ENCODE measurements at regions not wholly inside any gene's neighbourhood (a gene's known extent, or its start where the extent isn't known, plus 50 kb on each side); places are given as distances from the start of the nearest gene placed in this dataset.

DNA sequence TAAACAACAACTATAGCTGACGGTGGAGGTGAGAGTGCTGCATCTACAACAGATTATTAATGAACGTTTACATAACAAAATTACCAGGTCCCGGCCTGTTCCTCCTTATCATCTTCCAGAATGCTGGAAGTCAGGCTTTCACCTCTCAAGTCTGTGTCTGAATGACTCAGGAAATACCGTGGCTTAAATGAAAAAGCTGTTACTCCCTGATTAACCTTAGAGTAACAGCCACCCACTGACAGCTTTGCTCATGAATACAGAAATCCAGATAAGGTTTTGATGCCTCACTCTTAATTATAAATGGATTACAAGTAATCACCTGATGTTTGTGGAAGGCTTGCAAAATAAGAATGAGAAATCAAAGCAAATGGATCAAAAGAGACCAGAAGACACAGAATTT is 885.3 kb upstream of the CELF4 start:
- H3K27me3 ChIP-seq (ENCODE audit: insufficient read depth, low read length, poor library complexity, severe bottlenecking): no peaks in the 10 kb centered on the region

DNA sequence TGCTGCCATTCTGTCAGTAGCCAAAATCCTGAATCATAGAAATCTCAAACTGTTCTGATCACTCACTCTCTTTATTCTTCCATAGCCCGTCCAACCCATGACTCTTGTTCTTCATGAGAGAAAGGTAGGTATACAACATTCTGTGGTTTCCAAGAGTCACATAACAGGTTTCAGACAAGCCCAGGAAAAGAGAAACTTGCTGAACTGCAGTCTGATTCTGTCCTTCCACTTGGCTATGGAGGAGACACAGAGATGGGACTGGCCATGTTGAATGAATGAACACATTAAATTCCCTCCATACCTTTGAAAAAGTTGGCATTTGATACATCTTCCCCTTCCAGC is 880.2 kb upstream of the CELF4 start:
- CTCF ChIA-PET: no interaction called here
- H3K27ac ChIP-seq (ENCODE audit: low read depth, low read length): no peak overlapping the region
- no peak overlapping the region for H3K4me3 Mint-ChIP-seq
- POLR2A ChIA-PET: no interaction called here
- H3K4me1 Mint-ChIP-seq: no peaks in the 10 kb centered on the region
- no peak for DNase-seq
- H3K36me3 Mint-ChIP-seq: no peaks in the 10 kb centered on the region
- peaks cover 0 to 17% (median 2%) of the 10 kb centered on the region in 5 donors for H3K9me3 Mint-ChIP-seq
- H3K4me3 ChIP-seq (ENCODE audit: low read length): no peak overlapping the region
- no peaks in the 10 kb centered on the region for H3K27me3 Mint-ChIP-seq
- no peaks in the 10 kb centered on the region for H3K4me1 ChIP-seq (ENCODE audit: insufficient read depth, low read length)
- H3K27ac Mint-ChIP-seq: no peak overlapping the region
- no peaks in the 10 kb centered on the region for H3K36me3 ChIP-seq (ENCODE audit: insufficient read depth, low read length)
- H3K27me3 ChIP-seq (ENCODE audit: insufficient read depth, low read length, poor library complexity, severe bottlenecking): no peaks in the 10 kb centered on the region
- no peaks in the 10 kb centered on the region for H3K9me3 ChIP-seq (ENCODE audit: low read length)

More for the DNA sequence above, 885.3 kb upstream of the CELF4 start:
- H3K9me3 Mint-ChIP-seq: peaks cover 0 to 15% (median 2%) of the 10 kb centered on the region in 5 donors
- Histone ChIP-seq H3K4me1 (ENCODE audit: insufficient read depth, low read length) (no peaks in the 10 kb centered on the region), H3K27ac (ENCODE audit: low read depth, low read length) (no peak overlapping the region), H3K9me3 (ENCODE audit: low read length) (no peaks in the 10 kb centered on the region), H3K4me3 (ENCODE audit: low read length) (no peak overlapping the region), H3K36me3 (ENCODE audit: insufficient read depth, low read length) (no peaks in the 10 kb centered on the region)
- H3K4me3 Mint-ChIP-seq: no peak overlapping the region
- H3K27ac Mint-ChIP-seq: no peak overlapping the region
- no peaks in the 10 kb centered on the region for H3K36me3 Mint-ChIP-seq
- CTCF ChIA-PET: no interaction called here
- no peak for DNase-seq
- POLR2A ChIA-PET: no interaction called here
- H3K27me3 Mint-ChIP-seq: no peaks in the 10 kb centered on the region
- no peaks in the 10 kb centered on the region for H3K4me1 Mint-ChIP-seq

DNA sequence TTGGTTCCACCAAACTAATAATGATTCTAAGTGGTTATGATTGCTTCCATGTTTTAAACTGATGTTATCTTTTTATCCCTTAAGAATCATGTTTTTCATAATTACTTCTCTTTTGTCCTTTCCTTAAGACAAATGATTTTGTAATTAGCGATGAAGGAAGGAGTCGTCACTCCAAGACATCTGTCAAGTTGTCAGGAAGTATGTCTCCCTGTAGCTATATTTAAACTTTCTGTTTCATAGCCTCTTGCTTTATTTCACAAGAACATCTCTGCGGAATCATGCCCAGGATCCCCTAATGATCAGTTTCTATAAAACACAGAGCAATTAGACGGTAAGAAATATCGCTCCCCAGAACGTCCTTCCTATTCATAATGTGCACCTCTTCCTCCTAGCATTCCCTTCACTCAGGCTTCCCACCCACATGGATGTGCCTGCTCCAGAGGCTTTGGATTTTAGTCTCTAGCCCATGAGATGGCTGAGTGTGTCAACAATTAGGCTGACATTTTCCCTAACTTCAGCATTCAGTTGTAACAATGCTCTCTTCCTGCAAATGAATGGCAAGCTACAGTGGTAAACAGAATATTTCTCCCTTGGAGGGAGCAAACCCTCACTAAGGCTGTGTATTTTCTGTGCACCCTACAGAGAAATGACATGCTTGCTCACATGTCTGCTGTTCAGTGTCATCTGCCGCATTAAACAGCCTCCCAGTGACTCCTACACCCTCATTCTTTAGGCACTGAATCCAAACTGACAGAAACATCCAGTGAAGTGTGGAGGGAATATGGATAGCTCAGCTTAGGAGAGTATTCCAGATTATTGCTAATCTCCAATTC is 879.6 kb upstream of the CELF4 start:
- no peak overlapping the region for H3K4me3 Mint-ChIP-seq
- Histone ChIP-seq H3K4me1 (ENCODE audit: insufficient read depth, low read length) (no peaks in the 10 kb centered on the region), H3K9me3 (ENCODE audit: low read length) (no peaks in the 10 kb centered on the region), H3K27ac (ENCODE audit: low read depth, low read length) (no peak overlapping the region), H3K4me3 (ENCODE audit: low read length) (no peak overlapping the region), H3K36me3 (ENCODE audit: insufficient read depth, low read length) (no peaks in the 10 kb centered on the region), H3K27me3 (ENCODE audit: insufficient read depth, low read length, poor library complexity, severe bottlenecking) (no peaks in the 10 kb centered on the region)
- no peaks in the 10 kb centered on the region for H3K4me1 Mint-ChIP-seq
- DNase-seq: no peak
- peaks cover 0 to 17% (median 2%) of the 10 kb centered on the region in 5 donors for H3K9me3 Mint-ChIP-seq
- CTCF ChIA-PET: no interaction called here
- no peaks in the 10 kb centered on the region for H3K27me3 Mint-ChIP-seq
- POLR2A ChIA-PET: no interaction called here
- no peaks in the 10 kb centered on the region for H3K36me3 Mint-ChIP-seq
- no peak overlapping the region for H3K27ac Mint-ChIP-seq

DNA sequence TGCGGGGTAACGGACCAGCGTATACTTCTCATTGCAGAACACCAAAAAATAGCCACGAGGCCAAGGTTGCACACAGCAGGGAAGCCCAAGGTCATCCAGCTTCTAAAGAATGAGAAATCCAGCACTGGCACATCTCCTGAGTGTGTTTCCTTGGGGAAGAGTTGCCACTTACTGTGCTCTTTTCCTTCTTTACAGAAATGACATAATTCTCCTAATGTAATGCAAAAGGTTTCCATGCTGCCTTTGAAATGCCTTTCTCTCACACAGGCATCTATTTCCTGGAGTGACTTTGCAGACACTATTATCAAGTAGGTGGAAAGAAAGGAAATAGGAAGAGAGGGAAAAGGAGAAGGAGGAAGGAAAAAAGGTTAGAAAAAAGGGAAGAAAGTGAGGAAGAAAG is 862.1 kb upstream of the CELF4 start:
- CTCF ChIA-PET: no interaction called here
- no peaks in the 10 kb centered on the region for H3K4me1 ChIP-seq (ENCODE audit: insufficient read depth, low read length)
- peaks cover 1 to 16% (median 3%) of the 10 kb centered on the region in 5 donors for H3K9me3 Mint-ChIP-seq
- no peak overlapping the region for H3K27ac Mint-ChIP-seq
- H3K9me3 ChIP-seq (ENCODE audit: low read length): no peaks in the 10 kb centered on the region
- no peaks in the 10 kb centered on the region for H3K36me3 ChIP-seq (ENCODE audit: insufficient read depth, low read length)
- no peak overlapping the region for H3K4me3 Mint-ChIP-seq
- no peak overlapping the region for H3K4me3 ChIP-seq (ENCODE audit: low read length)
- no peaks in the 10 kb centered on the region for H3K27me3 ChIP-seq (ENCODE audit: insufficient read depth, low read length, poor library complexity, severe bottlenecking)
- no peaks in the 10 kb centered on the region for H3K4me1 Mint-ChIP-seq
- H3K27ac ChIP-seq (ENCODE audit: low read depth, low read length): no peak overlapping the region
- DNase-seq: no peak
- H3K36me3 Mint-ChIP-seq: no peaks in the 10 kb centered on the region
- POLR2A ChIA-PET: no interaction called here
- H3K27me3 Mint-ChIP-seq: no peaks in the 10 kb centered on the region

DNA sequence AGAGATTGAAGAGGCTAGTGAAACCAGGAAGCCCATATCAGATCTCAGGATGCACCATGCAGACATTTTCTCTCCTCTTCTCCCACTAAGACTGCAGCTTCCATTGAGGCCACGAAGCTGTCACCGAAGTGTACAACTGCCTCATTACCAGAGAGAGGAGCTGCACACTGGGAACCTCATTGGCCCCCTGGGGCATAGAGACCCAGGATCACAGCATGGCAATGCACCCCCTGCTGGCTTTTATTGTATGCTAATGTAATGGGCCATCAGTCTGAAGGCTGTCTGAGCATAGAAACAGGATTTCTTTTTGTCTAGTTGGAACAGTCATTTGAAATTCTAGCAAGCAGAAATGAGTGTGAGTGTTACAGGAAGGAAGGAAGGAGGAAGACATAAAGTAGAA is 861.6 kb upstream of the CELF4 start:
- POLR2A ChIA-PET: no interaction called here
- Mint-ChIP-seq H3K9me3 (peaks cover 1 to 16% (median 3%) of the 10 kb centered on the region in 5 donors), H3K27me3 (no peaks in the 10 kb centered on the region)

GRCh38 chr18:38421872-38422615 is 856.4 kb upstream of the CELF4 start:
- Histone ChIP-seq H3K4me1 (ENCODE audit: insufficient read depth, low read length) (no peaks in the 10 kb centered on the region), H3K27me3 (ENCODE audit: insufficient read depth, low read length, poor library complexity, severe bottlenecking) (no peaks in the 10 kb centered on the region), H3K36me3 (ENCODE audit: insufficient read depth, low read length) (no peaks in the 10 kb centered on the region), H3K27ac (ENCODE audit: low read depth, low read length) (no peak overlapping the region), H3K4me3 (ENCODE audit: low read length) (no peak overlapping the region), H3K9me3 (ENCODE audit: low read length) (no peaks in the 10 kb centered on the region)
- no peak for DNase-seq
- H3K4me3 Mint-ChIP-seq: no peak overlapping the region
- H3K27me3 Mint-ChIP-seq: no peaks in the 10 kb centered on the region
- H3K27ac Mint-ChIP-seq: no peak overlapping the region
- POLR2A ChIA-PET: no interaction called here
- H3K4me1 Mint-ChIP-seq: no peaks in the 10 kb centered on the region
- no peaks in the 10 kb centered on the region for H3K36me3 Mint-ChIP-seq
- peaks cover 3 to 7% (median 4%) of the 10 kb centered on the region in 5 donors for H3K9me3 Mint-ChIP-seq
- CTCF ChIA-PET: no interaction called here

More for the DNA sequence above, 861.6 kb upstream of the CELF4 start:
- Histone ChIP-seq H3K4me3 (ENCODE audit: low read length) (no peak overlapping the region), H3K27me3 (ENCODE audit: insufficient read depth, low read length, poor library complexity, severe bottlenecking) (no peaks in the 10 kb centered on the region), H3K27ac (ENCODE audit: low read depth, low read length) (no peak overlapping the region), H3K36me3 (ENCODE audit: insufficient read depth, low read length) (no peaks in the 10 kb centered on the region), H3K9me3 (ENCODE audit: low read length) (no peaks in the 10 kb centered on the region), H3K4me1 (ENCODE audit: insufficient read depth, low read length) (no peaks in the 10 kb centered on the region)
- Mint-ChIP-seq H3K27ac (no peak overlapping the region), H3K36me3 (no peaks in the 10 kb centered on the region), H3K4me3 (no peak overlapping the region), H3K4me1 (no peaks in the 10 kb centered on the region)
- CTCF ChIA-PET: no interaction called here
- no peak for DNase-seq

- Mint-ChIP-seq H3K27ac (no peak overlapping the region), H3K36me3 (no peaks in the 10 kb centered on the region), H3K27me3 (no peaks in the 10 kb centered on the region), H3K4me1 (no peaks in the 10 kb centered on the region), H3K4me3 (no peak overlapping the region), H3K9me3 (peaks cover 2 to 10% (median 4%) of the 10 kb centered on the region in 5 donors)
- no peaks in the 10 kb centered on the region for H3K4me1 ChIP-seq (ENCODE audit: insufficient read depth, low read length)
- CTCF ChIA-PET: no interaction called here
- POLR2A ChIA-PET: no interaction called here
- no peak overlapping the region for H3K4me3 ChIP-seq (ENCODE audit: low read length)
- no peak overlapping the region for H3K27ac ChIP-seq (ENCODE audit: low read depth, low read length)
- no peaks in the 10 kb centered on the region for H3K9me3 ChIP-seq (ENCODE audit: low read length)
- DNase-seq: no peak
- no peaks in the 10 kb centered on the region for H3K36me3 ChIP-seq (ENCODE audit: insufficient read depth, low read length)
- H3K27me3 ChIP-seq (ENCODE audit: insufficient read depth, low read length, poor library complexity, severe bottlenecking): no peaks in the 10 kb centered on the region
Measured at GRCh38 chr18:38421021-38421420, 855.4 kb upstream of the CELF4 start.

DNA sequence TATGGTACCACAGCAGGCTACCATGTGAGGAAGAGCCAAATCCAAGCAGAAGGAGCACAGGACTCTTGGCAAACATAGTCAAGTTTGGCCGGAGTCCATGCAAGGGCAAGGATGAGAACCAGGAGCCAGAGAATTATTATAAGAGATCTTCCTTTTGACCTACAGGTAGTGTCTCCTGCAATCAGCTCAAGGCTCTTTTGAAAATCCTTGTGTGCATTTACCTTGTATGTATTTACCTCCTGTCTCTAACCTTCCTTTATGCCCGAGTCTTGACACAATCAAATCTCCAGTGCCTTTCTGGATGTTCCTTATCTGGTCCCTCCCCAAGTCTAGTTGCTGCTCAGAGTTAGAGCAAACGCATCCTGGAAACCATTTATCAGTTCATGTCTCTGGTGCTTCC is 855.0 kb upstream of the CELF4 start:
- Mint-ChIP-seq H3K36me3 (no peaks in the 10 kb centered on the region), H3K9me3 (peaks cover 1 to 10% (median 4%) of the 10 kb centered on the region in 5 donors), H3K27ac (no peak overlapping the region), H3K4me1 (no peaks in the 10 kb centered on the region), H3K27me3 (no peaks in the 10 kb centered on the region), H3K4me3 (no peak overlapping the region)
- no peak for DNase-seq
- CTCF ChIA-PET: no interaction called here
- Histone ChIP-seq H3K9me3 (ENCODE audit: low read length) (no peaks in the 10 kb centered on the region), H3K27me3 (ENCODE audit: insufficient read depth, low read length, poor library complexity, severe bottlenecking) (no peaks in the 10 kb centered on the region), H3K27ac (ENCODE audit: low read depth, low read length) (no peak overlapping the region), H3K4me3 (ENCODE audit: low read length) (no peak overlapping the region), H3K36me3 (ENCODE audit: insufficient read depth, low read length) (no peaks in the 10 kb centered on the region), H3K4me1 (ENCODE audit: insufficient read depth, low read length) (no peaks in the 10 kb centered on the region)
- POLR2A ChIA-PET: no interaction called here

Measured in CD8-positive, alpha-beta memory T cell (primary cell).